Anterior cingulate cortex (tissue), 58 donors: ENCODE measurements at regions not wholly inside any gene's neighbourhood (a gene's known extent, or its start where the extent isn't known, plus 50 kb on each side); places are given as distances from the start of the nearest gene placed in this dataset.

Experiments
- DNase-seq, 58 donors: peaks; one replicate each; lab custom pipeline; 2025; lab: John Stamatoyannopoulos, UW

GRCh38 chr6:121851056-121851455 lies 415.6 kb downstream of the GJA1 start:
- DNase-seq, result peak in 35 of 58 donors; percentile 1 to 79 (median 21)

- DNase-seq, result no peak
Measured at GRCh38 chr6:121853686-121854085, 418.2 kb downstream of the GJA1 start.

- DNase-seq, result no peak
Measured at GRCh38 chr6:121855521-121855920, 420.1 kb downstream of the GJA1 start.

GRCh38 chr6:121856296-121856695 lies 420.9 kb downstream of the GJA1 start:
- DNase-seq, result no peak

- DNase-seq, result no peak
Measured at GRCh38 chr6:121857551-121857950, 422.1 kb downstream of the GJA1 start.

GRCh38 chr6:121858310-121858709 lies 422.9 kb downstream of the GJA1 start:
- no peak for DNase-seq

GRCh38 chr6:121858986-121859385 lies 423.5 kb downstream of the GJA1 start:
- DNase-seq, result peak in 1 of 58 donors; percentile 0

- DNase-seq, result no peak
Measured at GRCh38 chr6:121865811-121866210, 430.4 kb downstream of the GJA1 start.

- DNase-seq, result no peak
Measured at GRCh38 chr6:121867095-121867494, 431.6 kb downstream of the GJA1 start.

GRCh38 chr6:121868206-121868605 lies 432.8 kb downstream of the GJA1 start:
- DNase-seq, result no peak

GRCh38 chr6:121873595-121873994 lies 438.1 kb downstream of the GJA1 start:
- DNase-seq, result no peak

GRCh38 chr6:121876721-121877120 lies 441.3 kb downstream of the GJA1 start:
- no peak for DNase-seq

- DNase-seq, result no peak
Measured at GRCh38 chr6:121879149-121879548, 443.7 kb downstream of the GJA1 start.

GRCh38 chr6:121880831-121881230 lies 445.4 kb downstream of the GJA1 start:
- DNase-seq, result no peak

- DNase-seq, result no peak
Measured at GRCh38 chr6:121881974-121882667, 446.7 kb downstream of the GJA1 start.

GRCh38 chr6:121884091-121884490 lies 448.6 kb downstream of the GJA1 start:
- no peak for DNase-seq

GRCh38 chr6:121884620-121885019 lies 449.2 kb downstream of the GJA1 start:
- no peak for DNase-seq

- DNase-seq, result no peak
Measured at GRCh38 chr6:121885399-121886152, 450.1 kb downstream of the GJA1 start.

GRCh38 chr6:121886223-121886830 lies 450.9 kb downstream of the GJA1 start:
- no peak for DNase-seq

GRCh38 chr6:121887724-121888123 lies 452.3 kb downstream of the GJA1 start:
- DNase-seq, result no peak

- DNase-seq, result no peak
Measured at GRCh38 chr6:121890307-121890910, 455.0 kb downstream of the GJA1 start.
